ENCODE measurements at regions not wholly inside any gene's neighbourhood (a gene's known extent, or its start where the extent isn't known, plus 50 kb on each side); places are given as distances from the start of the nearest gene placed in this dataset.

DNA sequence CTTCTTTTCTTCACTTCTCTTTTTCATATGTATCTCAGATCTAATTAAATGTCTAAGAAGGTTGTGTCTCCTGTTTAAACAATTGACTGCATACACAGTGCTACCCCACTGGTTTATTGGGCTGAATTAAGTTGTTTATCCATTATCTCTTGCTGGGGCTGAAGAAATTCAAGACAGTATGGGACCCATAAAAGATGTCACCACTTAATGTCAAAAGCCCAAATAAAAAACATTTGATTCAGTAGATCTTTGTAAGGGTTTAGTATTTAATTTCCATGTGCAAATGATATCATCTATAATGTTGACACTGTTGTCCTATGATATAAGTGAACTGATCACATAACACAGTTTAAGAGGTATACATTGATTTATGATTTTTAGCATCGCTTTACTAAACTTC, 1431.9 kb upstream of the PCDH20 start:
- TF ChIP-seq, protein P1, sequence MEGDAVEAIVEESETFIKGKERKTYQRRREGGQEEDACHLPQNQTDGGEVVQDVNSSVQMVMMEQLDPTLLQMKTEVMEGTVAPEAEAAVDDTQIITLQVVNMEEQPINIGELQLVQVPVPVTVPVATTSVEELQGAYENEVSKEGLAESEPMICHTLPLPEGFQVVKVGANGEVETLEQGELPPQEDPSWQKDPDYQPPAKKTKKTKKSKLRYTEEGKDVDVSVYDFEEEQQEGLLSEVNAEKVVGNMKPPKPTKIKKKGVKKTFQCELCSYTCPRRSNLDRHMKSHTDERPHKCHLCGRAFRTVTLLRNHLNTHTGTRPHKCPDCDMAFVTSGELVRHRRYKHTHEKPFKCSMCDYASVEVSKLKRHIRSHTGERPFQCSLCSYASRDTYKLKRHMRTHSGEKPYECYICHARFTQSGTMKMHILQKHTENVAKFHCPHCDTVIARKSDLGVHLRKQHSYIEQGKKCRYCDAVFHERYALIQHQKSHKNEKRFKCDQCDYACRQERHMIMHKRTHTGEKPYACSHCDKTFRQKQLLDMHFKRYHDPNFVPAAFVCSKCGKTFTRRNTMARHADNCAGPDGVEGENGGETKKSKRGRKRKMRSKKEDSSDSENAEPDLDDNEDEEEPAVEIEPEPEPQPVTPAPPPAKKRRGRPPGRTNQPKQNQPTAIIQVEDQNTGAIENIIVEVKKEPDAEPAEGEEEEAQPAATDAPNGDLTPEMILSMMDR (IDR thresholded peaks at IDR 0.05), result no peak
- TF ChIP-seq EP300 (IDR thresholded peaks at IDR 0.05) (no peak), POLR2AphosphoS5 (IDR thresholded peaks at IDR 0.05) (no peak)

Measured in esophagus muscularis mucosa (tissue), 4 donors.